NT2/D1 (cell line): ENCODE measurements at regions not wholly inside any gene's neighbourhood (a gene's known extent, or its start where the extent isn't known, plus 50 kb on each side); places are given as distances from the start of the nearest gene placed in this dataset.

Experiments used
- DNase-seq: peaks from one replicate; pipeline ENCODE4 v3.0.0-alpha.2; 2011; ENCODE audit warnings: low read depth, low spot score
- H3K27me3 ChIP-seq: 2 replicates; pipeline ENCODE4 v1.6.0; 2011; ENCODE audit warnings: mild to moderate bottlenecking; ENCODE audit not compliant: insufficient read length, insufficient read depth
- H3K36me3 ChIP-seq: 2 replicates; pipeline ENCODE4 v1.6.1; 2011; ENCODE audit warnings: mild to moderate bottlenecking, low read length, mixed read lengths; ENCODE audit not compliant: insufficient read depth, insufficient read length
- H3K4me1 ChIP-seq: 2 replicates; pipeline ENCODE4 v1.5.1; 2011; ENCODE audit not compliant: insufficient read depth, insufficient read length
- H3K4me3 ChIP-seq: 2 replicates; pipeline ENCODE4 v1.5.1; 2011; ENCODE audit warnings: low read depth; ENCODE audit not compliant: insufficient read length
- H3K9ac ChIP-seq: 2 replicates; pipeline ENCODE4 v1.6.0; 2011; ENCODE audit warnings: low read depth; ENCODE audit not compliant: insufficient read length
- H3K9me3 ChIP-seq: 2 replicates; pipeline ENCODE4 v1.5.1; 2011; ENCODE audit warnings: mild to moderate bottlenecking, low read length; ENCODE audit not compliant: insufficient read depth
- SUZ12 ChIP-seq: IDR thresholded peaks from 2 replicates; pipeline ENCODE4 v1.6.1; 2011; ENCODE audit not compliant: insufficient read length, insufficient read depth; ENCODE audit errors: extremely low read depth
- YY1 ChIP-seq: IDR thresholded peaks from 2 replicates; pipeline ENCODE4 v1.6.1; 2011; ENCODE audit not compliant: insufficient read length, insufficient read depth
- ZNF274 ChIP-seq: IDR thresholded peaks from 2 replicates; pipeline ENCODE4 v1.6.1; 2011; ENCODE audit warnings: mild to moderate bottlenecking, low read depth, low read length

DNA sequence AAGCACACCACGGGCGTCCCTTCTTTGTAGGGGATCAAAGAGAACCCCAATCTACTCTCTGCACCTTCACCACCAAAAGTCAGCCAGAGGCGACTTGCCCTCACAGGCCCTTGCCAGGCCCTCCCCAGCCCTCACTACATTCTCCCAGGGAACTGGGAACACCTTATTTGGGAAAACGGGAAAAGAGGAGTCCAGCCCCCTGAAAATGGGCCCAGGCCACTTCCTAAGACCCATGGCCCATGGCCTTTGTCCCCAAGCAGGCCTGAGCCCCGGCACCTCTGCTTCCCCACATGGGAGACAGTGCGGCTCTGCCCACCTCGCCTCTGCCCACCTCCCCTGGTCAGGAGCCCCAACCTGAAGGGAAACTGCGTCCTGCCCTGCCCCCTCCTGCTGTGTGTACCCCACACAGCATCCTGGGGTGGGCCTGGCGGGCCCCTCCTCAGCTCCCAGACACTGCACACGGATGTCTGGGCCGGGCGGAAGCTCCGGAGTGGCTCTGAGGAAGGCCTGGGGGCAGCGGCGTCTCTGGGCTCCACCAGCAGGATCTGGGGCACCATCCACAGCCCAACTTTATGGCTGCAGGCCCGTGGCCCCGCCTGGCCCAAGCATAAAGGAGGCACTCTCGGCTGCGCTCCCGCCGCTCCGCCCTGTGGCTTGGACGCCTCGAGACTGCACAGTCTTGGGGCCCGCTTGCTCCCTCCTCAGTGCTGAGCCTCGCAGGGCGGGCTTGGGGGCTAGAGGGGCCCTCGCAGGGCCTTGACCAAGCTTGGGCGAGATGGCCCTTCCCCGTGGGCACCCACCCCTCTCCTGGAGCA, 70.3 kb upstream of the GPC1 start:
- no peaks in the 10 kb centered on the region for H3K27me3 ChIP-seq
- peaks cover 20% of the 10 kb centered on the region for H3K4me1 ChIP-seq
- H3K4me3 ChIP-seq: no peak overlapping the region
- TF ChIP-seq ZNF274 (no peak), YY1 (no peak), SUZ12 (no peak)
- no peak for DNase-seq
- H3K36me3 ChIP-seq: no peaks in the 10 kb centered on the region
- no peak overlapping the region for H3K9ac ChIP-seq
- H3K9me3 ChIP-seq: peaks cover 18% of the 10 kb centered on the region

DNA sequence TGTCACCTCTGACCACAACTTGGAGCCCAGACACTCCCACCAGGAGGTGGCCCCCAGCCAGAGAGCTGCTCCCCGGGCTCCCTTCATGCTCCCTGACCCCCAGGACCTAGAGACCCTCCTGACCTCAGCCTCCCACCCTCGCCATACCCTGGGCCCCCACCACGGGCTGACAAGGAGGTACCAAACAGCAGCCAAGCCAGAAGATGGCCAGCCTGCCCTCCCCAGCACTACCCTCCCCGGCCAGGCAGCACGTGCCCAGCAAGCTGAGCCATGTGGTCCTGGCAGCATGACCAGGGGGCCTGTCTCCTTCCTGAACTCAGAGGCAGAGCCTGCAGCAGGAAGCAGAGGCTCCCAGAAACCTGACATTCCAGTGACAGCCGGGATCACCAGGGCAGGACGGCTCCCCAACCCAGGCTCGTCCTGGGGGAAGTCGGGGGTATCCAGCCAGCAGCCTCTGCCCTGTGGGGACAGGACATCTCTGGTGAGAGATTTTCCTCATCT, 69.4 kb upstream of the GPC1 start:
- no peak overlapping the region for H3K4me3 ChIP-seq
- peaks cover 10% of the 10 kb centered on the region for H3K9me3 ChIP-seq
- peaks cover 20% of the 10 kb centered on the region for H3K4me1 ChIP-seq
- no peaks in the 10 kb centered on the region for H3K36me3 ChIP-seq
- TF ChIP-seq YY1: no peak
- no peak for TF ChIP-seq ZNF274
- TF ChIP-seq SUZ12: no peak
- H3K9ac ChIP-seq: peak overlapping the region; percentile 34
- no peak for DNase-seq
- no peaks in the 10 kb centered on the region for H3K27me3 ChIP-seq

GRCh38 chr2:240366901-240367300, 68.6 kb upstream of the GPC1 start:
- Histone ChIP-seq H3K9me3 (peaks cover under 1% of the 10 kb centered on the region; the same call in 1 of the 2 replicates), H3K9ac (no peak overlapping the region), H3K36me3 (no peaks in the 10 kb centered on the region), H3K4me3 (no peak overlapping the region), H3K4me1 (peaks cover 20% of the 10 kb centered on the region), H3K27me3 (no peaks in the 10 kb centered on the region)
- no peak for DNase-seq
- TF ChIP-seq SUZ12: no peak
- TF ChIP-seq ZNF274: no peak
- TF ChIP-seq YY1: no peak

- H3K36me3 ChIP-seq: no peaks in the 10 kb centered on the region
- H3K27me3 ChIP-seq: no peaks in the 10 kb centered on the region
- H3K4me1 ChIP-seq: peaks cover 23% of the 10 kb centered on the region
- H3K9ac ChIP-seq: no peak overlapping the region
- no peak for TF ChIP-seq YY1
- no peak for TF ChIP-seq SUZ12
- TF ChIP-seq ZNF274: no peak
- no peak overlapping the region for H3K4me3 ChIP-seq
- DNase-seq: no peak
- H3K9me3 ChIP-seq: no peaks in the 10 kb centered on the region
Observed at GRCh38 chr2:240367721-240368120, 67.7 kb upstream of the GPC1 start.

GRCh38 chr2:240368781-240369331, 66.6 kb upstream of the GPC1 start:
- DNase-seq: no peak
- Histone ChIP-seq H3K4me1 (peaks cover 26% of the 10 kb centered on the region), H3K4me3 (no peak overlapping the region), H3K27me3 (no peaks in the 10 kb centered on the region), H3K36me3 (no peaks in the 10 kb centered on the region), H3K9me3 (no peaks in the 10 kb centered on the region), H3K9ac (no peak overlapping the region)
- TF ChIP-seq YY1 (no peak), ZNF274 (no peak), SUZ12 (no peak)

DNA sequence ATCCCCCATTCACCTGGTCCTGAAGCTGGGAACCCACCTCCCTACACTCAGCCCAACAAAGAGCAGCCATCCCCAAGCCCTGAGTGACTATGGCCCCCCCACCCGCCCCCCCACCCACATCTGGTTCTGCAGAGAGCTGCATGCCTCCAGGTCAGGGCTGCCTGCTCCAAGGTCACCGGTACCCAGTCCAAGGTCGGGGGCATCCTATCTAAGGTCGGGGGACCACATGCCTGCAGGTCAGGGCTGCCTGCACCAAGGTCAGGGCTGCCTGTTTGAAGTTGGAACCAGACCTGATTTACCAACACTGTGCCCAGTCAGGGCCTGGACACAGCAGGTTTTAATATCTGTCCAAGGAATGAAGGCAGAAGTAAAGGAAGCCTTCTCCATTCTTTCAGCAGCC, 66.1 kb upstream of the GPC1 start:
- Histone ChIP-seq H3K4me1 (peaks cover 26% of the 10 kb centered on the region), H3K9ac (no peak overlapping the region), H3K27me3 (no peaks in the 10 kb centered on the region)

More for the DNA sequence above, 66.1 kb upstream of the GPC1 start:
- DNase-seq: no peak
- Histone ChIP-seq H3K36me3 (no peaks in the 10 kb centered on the region), H3K4me3 (no peak overlapping the region), H3K9me3 (no peaks in the 10 kb centered on the region)
- TF ChIP-seq SUZ12 (no peak), YY1 (no peak)
